H1 (cell line): ENCODE measurements at regions not wholly inside any gene's neighbourhood (a gene's known extent, or its start where the extent isn't known, plus 50 kb on each side); places are given as distances from the start of the nearest gene placed in this dataset.

Experiments used
- CTCF ChIA-PET: fragments of 300-600 bp; sonication (Branson Sonifier 250); formaldehyde crosslinking; loops from one replicate; lab custom pipeline; 2021; ENCODE audit not compliant: partially characterized antibody; lab: Charles Lee
- POLR2A ChIA-PET: fragments of 300-600 bp; sonication (Branson Sonifier 250); formaldehyde crosslinking; loops from one replicate; lab custom pipeline; 2021; ENCODE audit warnings: inconsistent platforms; ENCODE audit not compliant: partially characterized antibody; lab: Charles Lee
- DNase-seq, 2 experiments: peaks; one replicate each; pipeline versions ENCODE4 v3.0.0 to v3.0.0-alpha.2; 2010 to 2022; ENCODE audit warnings: low spot score in 2 of 2, low read depth in 1 of 2, mixed read lengths in 1 of 2
- FAIRE-seq: peaks from 2 replicates; lab custom pipeline; 2011; peaks lifted over from hg19 to GRCh38; lab: Jason Lieb, UNC
- H2AFZ ChIP-seq: 2 replicates; pipeline ENCODE4 v1.8.1; 2012; ENCODE audit warnings: low read length, inconsistent platforms
- H2AK5ac ChIP-seq: 2 replicates; pipeline ENCODE4 v1.6.1; 2013; ENCODE audit warnings: low read depth, low read length
- H2BK120ac ChIP-seq: replicated peaks from 2 replicates; pipeline ENCODE3; 2013; ENCODE audit warnings: low read depth, low read length, inconsistent platforms
- H2BK12ac ChIP-seq: 2 replicates; pipeline ENCODE4 v1.6.1; 2013; ENCODE audit warnings: low read depth, low read length
- H2BK15ac ChIP-seq: 2 replicates; pipeline ENCODE4 v1.6.1; 2013; ENCODE audit warnings: low read length
- H2BK20ac ChIP-seq: 2 replicates; pipeline ENCODE4 v1.6.1; 2013; ENCODE audit warnings: low read length
- H2BK5ac ChIP-seq: 2 replicates; pipeline ENCODE4 v1.6.1; 2013; ENCODE audit warnings: low read depth, low read length
- H3K14ac ChIP-seq: 2 replicates; pipeline ENCODE4 v1.6.1; 2013; ENCODE audit warnings: inconsistent platforms; ENCODE audit not compliant: insufficient read length
- H3K18ac ChIP-seq: 2 replicates; pipeline ENCODE4 v1.6.1; 2013; ENCODE audit warnings: low read length; ENCODE audit errors: extremely low read depth
- H3K23ac ChIP-seq: 2 replicates; pipeline ENCODE4 v1.6.1; 2013; ENCODE audit warnings: inconsistent platforms; ENCODE audit not compliant: insufficient read length
- H3K23me2 ChIP-seq: 2 replicates; pipeline ENCODE4 v1.6.1; 2013; ENCODE audit warnings: low read depth, low read length
- H3K27ac ChIP-seq: 2 replicates; pipeline ENCODE4 v1.6.1; 2011; ENCODE audit warnings: low read depth, low read length, inconsistent platforms
- H3K27me3 ChIP-seq, 4 experiments: replicated peaks in 1 of 4; 1 replicate in 1 of 4; 2 replicates in 3 of 4; pipeline versions ENCODE4 v1.6.1 to v1.8.1; 2011 to 2013; ENCODE audit warnings: low read length in 3 of 4, mild to moderate bottlenecking in 3 of 4, inconsistent platforms in 2 of 4, mixed read lengths in 2 of 4, moderate library complexity in 1 of 4; ENCODE audit not compliant: control insufficient read depth in 3 of 4, insufficient read depth in 3 of 4; ENCODE audit errors: extremely low read depth in 1 of 4
- H3K36me3 ChIP-seq, 4 experiments: 2 replicates each; pipeline versions ENCODE4 v1.6.1 to v1.8.1; 2011 to 2013; ENCODE audit warnings: mild to moderate bottlenecking in 4 of 4, low read length in 3 of 4, moderate library complexity in 2 of 4, control low read depth in 1 of 4, inconsistent platforms in 1 of 4; ENCODE audit not compliant: insufficient read depth in 4 of 4, control insufficient read depth in 2 of 4
- H3K4ac ChIP-seq: replicated peaks from 2 replicates; pipeline ENCODE3; 2013; ENCODE audit warnings: low read length, low read depth, mixed read lengths, inconsistent platforms; ENCODE audit not compliant: insufficient read length
- H3K4me1 ChIP-seq, 4 experiments: replicated peaks in 1 of 4; 1 replicate in 1 of 4; 2 replicates in 3 of 4; pipeline versions ENCODE4 v1.6.1 to v1.8.1; 2011 to 2013; ENCODE audit warnings: low read length in 3 of 4, inconsistent platforms in 2 of 4, mixed read lengths in 1 of 4; ENCODE audit not compliant: insufficient read depth in 4 of 4, control insufficient read depth in 3 of 4
- H3K4me2 ChIP-seq, 2 experiments: 2 replicates each; pipeline versions ENCODE4 v1.6.1 to v1.8.1; 2011 to 2013; ENCODE audit warnings: low read depth in 2 of 2, low read length in 2 of 2, control low read depth in 1 of 2, inconsistent platforms in 1 of 2, mild to moderate bottlenecking in 1 of 2; ENCODE audit not compliant: insufficient read depth in 1 of 2
- H3K4me3 ChIP-seq, 4 experiments: fragments of 200-600, 300-600 bp in 1 of 4; sonication (generic), shearing (Covaris generic), sonication (Bioruptor Twin) in 1 of 4; 2 replicates each; pipeline versions ENCODE4 v1.5.1 to v1.8.1; 2011 to 2016; ENCODE audit warnings: low read length in 4 of 4, low read depth in 3 of 4, control low read depth in 2 of 4, inconsistent platforms in 2 of 4, mild to moderate bottlenecking in 2 of 4, mixed read lengths in 1 of 4, moderate library complexity in 1 of 4; ENCODE audit not compliant: insufficient read depth in 2 of 4; ENCODE audit errors: extremely low read depth in 1 of 4
- H3K56ac ChIP-seq: replicated peaks from 2 replicates; pipeline ENCODE3; 2013; ENCODE audit warnings: low read depth, mild to moderate bottlenecking, mixed read lengths, low read length, inconsistent platforms; ENCODE audit not compliant: insufficient read length
- H3K79me1 ChIP-seq: 2 replicates; pipeline ENCODE4 v1.6.1; 2013; ENCODE audit warnings: low read depth, low read length, control low read depth
- H3K79me2 ChIP-seq, 2 experiments: 2 replicates each; pipeline versions ENCODE4 v1.6.1 to v1.8.1; 2012 to 2013; ENCODE audit warnings: low read length in 2 of 2, mild to moderate bottlenecking in 2 of 2, inconsistent platforms in 1 of 2; ENCODE audit not compliant: insufficient read depth in 2 of 2, control insufficient read depth in 1 of 2
- H3K9ac ChIP-seq, 4 experiments: replicated peaks in 1 of 4; 1 replicate in 1 of 4; 2 replicates in 3 of 4; pipeline versions ENCODE4 v1.6.1 to v1.8.1; 2011 to 2013; ENCODE audit warnings: low read depth in 3 of 4, low read length in 3 of 4, control low read depth in 2 of 4, mild to moderate bottlenecking in 2 of 4, moderate library complexity in 2 of 4, inconsistent platforms in 1 of 4; ENCODE audit errors: extremely low read depth in 1 of 4
- H3K9me3 ChIP-seq, 2 experiments: 2 replicates each; pipeline versions ENCODE4 v1.6.1 to v1.8.1; 2012 to 2013; ENCODE audit warnings: mild to moderate bottlenecking in 2 of 2, moderate library complexity in 2 of 2, control low read depth in 1 of 2, inconsistent platforms in 1 of 2, low read depth in 1 of 2, low read length in 1 of 2, mixed read lengths in 1 of 2; ENCODE audit not compliant: insufficient read depth in 2 of 2
- H4K20me1 ChIP-seq, 2 experiments: replicated peaks in 1 of 2; 2 replicates each; pipeline versions ENCODE3 to v1.8.1; 2011 to 2013; ENCODE audit warnings: inconsistent platforms in 2 of 2, low read length in 2 of 2, mild to moderate bottlenecking in 1 of 2; ENCODE audit not compliant: insufficient read depth in 2 of 2, control insufficient read depth in 1 of 2
- H4K5ac ChIP-seq: 2 replicates; pipeline ENCODE4 v1.6.1; 2013; ENCODE audit warnings: low read length, low read depth, mixed read lengths, inconsistent platforms; ENCODE audit not compliant: insufficient read length
- H4K8ac ChIP-seq: 2 replicates; pipeline ENCODE4 v1.8.0; 2013; ENCODE audit warnings: mild to moderate bottlenecking, moderate library complexity, low read length, inconsistent platforms; ENCODE audit not compliant: insufficient read depth; ENCODE audit errors: extremely low read depth
- H4K91ac ChIP-seq: replicated peaks from 2 replicates; pipeline ENCODE3; 2013; ENCODE audit warnings: low read length, mixed read lengths, inconsistent platforms; ENCODE audit not compliant: insufficient read length
- ASH2L ChIP-seq: fragments of 200-600, 300-600 bp; sonication (generic); IDR thresholded peaks from one replicate; pipeline ENCODE4 v1.7.1; 2017; ENCODE audit warnings: low read length
- BACH1 ChIP-seq: IDR thresholded peaks from 2 replicates; pipeline ENCODE4 v1.6.1; 2012; ENCODE audit warnings: low read length, improper control_type of control experiment
- BRCA1 ChIP-seq: IDR thresholded peaks from 2 replicates; pipeline ENCODE4 v1.6.1; 2012; ENCODE audit warnings: low read depth, low read length, improper control_type of control experiment
- FOSL1 ChIP-seq: IDR thresholded peaks from 2 replicates; pipeline ENCODE4 v1.6.1; 2011; ENCODE audit warnings: mild to moderate bottlenecking, low read depth, low read length, moderate library complexity; ENCODE audit not compliant: insufficient read depth
- JUND ChIP-seq: IDR thresholded peaks from 2 replicates; pipeline ENCODE4 v1.6.1; 2011; ENCODE audit warnings: mild to moderate bottlenecking, improper control_type of control experiment, low read length
- TAF1 ChIP-seq: IDR thresholded peaks from 2 replicates; pipeline ENCODE4 v1.6.1; 2011; ENCODE audit warnings: mild to moderate bottlenecking, low read depth, low read length
- TCF12 ChIP-seq: IDR thresholded peaks from 2 replicates; pipeline ENCODE4 v1.6.1; 2011; ENCODE audit warnings: low read depth, mild to moderate bottlenecking, low read length
- WGBS, 2 experiments: shearing (Covaris generic) in 1 of 2; methylation state at CpG; one replicate each; pipeline versions ENCODE4 v1.1.6 to v1.1.7; 2013 to 2015; ENCODE audit warnings: low lambda C conversion rate in 2 of 2, mixed read lengths in 2 of 2, inconsistent platforms in 1 of 2, low coverage in 1 of 2, missing lambda C conversion rate in 1 of 2; ENCODE audit not compliant: insufficient replicate concordance in 2 of 2, insufficient coverage in 1 of 2, insufficient read length in 1 of 2; ENCODE audit errors: extremely low coverage in 1 of 2, missing lambda C conversion rate in 1 of 2; 5-methylcytosine and 5-hydroxymethylcytosine counted together

GRCh38 chr22:48051796-48052620 lies 1289.6 kb downstream of the TBC1D22A start:
- TF ChIP-seq FOSL1 (no peak), JUND (no peak), TAF1 (no peak), BACH1 (no peak), ASH2L (no peak), TCF12 (no peak), BRCA1 (no peak)
- DNase-seq, result no peak
- Histone ChIP-seq H2AK5ac (no peak overlapping the region), H3K56ac (no peak overlapping the region), H3K23me2 (peaks cover 7% of the 10 kb centered on the region; the same call in 1 of the 2 replicates), H2BK20ac (no peak overlapping the region), H3K27ac (no peak overlapping the region), H3K9me3 (no peaks in the 10 kb centered on the region), H3K27me3 (no peaks in the 10 kb centered on the region), H3K14ac (no peak overlapping the region), H2BK12ac (no peak overlapping the region), H2BK5ac (no peak overlapping the region), H3K36me3 (no peaks in the 10 kb centered on the region), H3K4ac (no peak overlapping the region), H3K4me2 (no peak overlapping the region), H3K79me1 (no peaks in the 10 kb centered on the region), H4K8ac (no peak overlapping the region), H2BK120ac (no peak overlapping the region), H2BK15ac (no peak overlapping the region), H3K23ac (no peak overlapping the region), H4K5ac (no peak overlapping the region), H2AFZ (no peak overlapping the region), H3K79me2 (no peaks in the 10 kb centered on the region), H3K4me3 (no peak overlapping the region), H3K9ac (no peak overlapping the region), H4K91ac (no peak overlapping the region), H4K20me1 (peaks cover 0 to 7% of the 10 kb centered on the region in 2 experiments), H3K18ac (no peak overlapping the region), H3K4me1 (no peaks in the 10 kb centered on the region)
- ChIA-PET POLR2A (no interaction called here), CTCF (interaction anchor here (0.9 kb wide), 1 partner anchor 16 kb away, joined by 4 read pairs; no protein-coding TSS in a partner anchor)
- WGBS, 2 experiments, result 94% methylated on average over 11 of the region's 11 CpGs; no CpG with 5 or more reads in 1 of the 2 experiments
- no peak for FAIRE-seq
